ENCODE measurements at regions not wholly inside any gene's neighbourhood (a gene's known extent, or its start where the extent isn't known, plus 50 kb on each side); places are given as distances from the start of the nearest gene placed in this dataset.

DNA sequence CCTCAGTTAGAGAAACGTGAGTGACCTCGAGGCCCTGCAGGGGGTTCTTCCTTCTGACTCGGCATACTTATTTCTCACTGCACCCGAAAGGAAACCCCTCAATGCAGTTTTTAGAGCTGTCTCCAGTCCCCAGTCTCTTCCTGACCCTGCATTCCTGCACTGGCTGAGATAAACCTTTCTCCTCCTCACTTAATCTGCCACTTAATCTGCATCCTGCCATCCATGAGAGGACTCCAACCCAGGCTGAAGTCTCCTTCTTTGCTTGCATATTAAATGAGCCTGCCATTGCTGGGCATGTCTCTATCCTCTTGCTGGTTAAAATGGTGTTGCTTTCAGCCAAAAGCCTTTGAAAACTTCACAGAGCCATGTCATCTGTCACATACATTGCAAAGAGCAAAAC, 125.6 kb upstream of the GATA6 start:
- no peak overlapping the region for H3K9ac ChIP-seq
- H3K79me2 ChIP-seq = no peaks in the 10 kb centered on the region
- no peak overlapping the region for H3K27ac ChIP-seq
- no peak overlapping the region for H3K4me2 ChIP-seq (ENCODE audit: low read length)
- TF ChIP-seq, protein P1, sequence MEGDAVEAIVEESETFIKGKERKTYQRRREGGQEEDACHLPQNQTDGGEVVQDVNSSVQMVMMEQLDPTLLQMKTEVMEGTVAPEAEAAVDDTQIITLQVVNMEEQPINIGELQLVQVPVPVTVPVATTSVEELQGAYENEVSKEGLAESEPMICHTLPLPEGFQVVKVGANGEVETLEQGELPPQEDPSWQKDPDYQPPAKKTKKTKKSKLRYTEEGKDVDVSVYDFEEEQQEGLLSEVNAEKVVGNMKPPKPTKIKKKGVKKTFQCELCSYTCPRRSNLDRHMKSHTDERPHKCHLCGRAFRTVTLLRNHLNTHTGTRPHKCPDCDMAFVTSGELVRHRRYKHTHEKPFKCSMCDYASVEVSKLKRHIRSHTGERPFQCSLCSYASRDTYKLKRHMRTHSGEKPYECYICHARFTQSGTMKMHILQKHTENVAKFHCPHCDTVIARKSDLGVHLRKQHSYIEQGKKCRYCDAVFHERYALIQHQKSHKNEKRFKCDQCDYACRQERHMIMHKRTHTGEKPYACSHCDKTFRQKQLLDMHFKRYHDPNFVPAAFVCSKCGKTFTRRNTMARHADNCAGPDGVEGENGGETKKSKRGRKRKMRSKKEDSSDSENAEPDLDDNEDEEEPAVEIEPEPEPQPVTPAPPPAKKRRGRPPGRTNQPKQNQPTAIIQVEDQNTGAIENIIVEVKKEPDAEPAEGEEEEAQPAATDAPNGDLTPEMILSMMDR (IDR thresholded peaks at IDR 0.05) = no peak
- H3K4me1 ChIP-seq = no peaks in the 10 kb centered on the region
- H3K9me3 ChIP-seq (ENCODE audit: control insufficient read depth, low read length) = no peaks in the 10 kb centered on the region
- H3K4me3 ChIP-seq (ENCODE audit: low read depth, low read length) = no peak overlapping the region
- no peaks in the 10 kb centered on the region for H3K36me3 ChIP-seq (ENCODE audit: control insufficient read depth, insufficient read depth, low read length)
- H3K27me3 ChIP-seq (ENCODE audit: control insufficient read depth, insufficient read depth, low read length) = no peaks in the 10 kb centered on the region
- no peak overlapping the region for H2AFZ ChIP-seq

DNA sequence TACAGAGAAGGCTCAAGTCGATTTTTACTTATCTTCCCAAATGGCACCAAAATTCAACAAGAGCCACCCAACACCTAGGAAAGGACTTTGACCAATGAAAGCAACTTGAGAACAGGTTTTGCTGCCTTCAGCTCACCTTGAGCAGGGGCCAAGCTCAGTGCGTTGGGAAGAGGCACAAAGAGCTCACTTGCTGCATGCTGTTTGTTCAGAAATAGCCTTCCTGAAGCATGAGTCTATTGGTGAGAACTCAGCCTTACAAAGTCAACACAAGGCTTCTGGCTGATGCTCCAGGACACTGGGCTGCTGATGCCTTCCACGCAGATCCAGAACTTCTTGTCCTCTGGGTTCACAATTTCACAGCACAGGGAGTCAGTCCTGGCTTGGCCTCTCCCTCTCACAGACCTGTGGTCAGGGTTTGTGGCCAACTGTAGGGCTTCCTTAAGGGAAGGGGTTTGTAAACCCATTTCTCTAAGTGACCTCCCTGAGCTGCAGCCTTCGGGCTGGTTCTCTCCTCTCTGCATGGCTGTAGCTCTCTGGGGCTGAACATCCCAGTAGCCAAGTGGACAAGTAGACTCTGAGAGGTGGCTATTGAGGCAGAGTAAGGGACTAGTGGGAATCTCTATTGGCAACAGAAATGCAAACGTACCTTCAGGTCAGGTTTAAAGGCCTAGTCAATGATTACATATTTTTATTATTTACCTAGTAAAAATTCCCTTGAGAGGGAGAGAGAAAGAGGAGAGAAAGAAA, 124.7 kb upstream of the GATA6 start:
- H3K4me3 ChIP-seq (ENCODE audit: low read depth, low read length) = no peak overlapping the region
- no peaks in the 10 kb centered on the region for H3K36me3 ChIP-seq (ENCODE audit: control insufficient read depth, insufficient read depth, low read length)
- no peaks in the 10 kb centered on the region for H3K27me3 ChIP-seq (ENCODE audit: control insufficient read depth, insufficient read depth, low read length)
- H3K27ac ChIP-seq = no peak overlapping the region
- H3K79me2 ChIP-seq = no peaks in the 10 kb centered on the region
- TF ChIP-seq, protein P1 (IDR thresholded peaks at IDR 0.05) = no peak
- H3K4me1 ChIP-seq = no peaks in the 10 kb centered on the region
- no peaks in the 10 kb centered on the region for H3K9me3 ChIP-seq (ENCODE audit: control insufficient read depth, low read length)
- no peak overlapping the region for H3K4me2 ChIP-seq (ENCODE audit: low read length)
- H3K9ac ChIP-seq = no peak overlapping the region
- H2AFZ ChIP-seq = no peak overlapping the region

DNA sequence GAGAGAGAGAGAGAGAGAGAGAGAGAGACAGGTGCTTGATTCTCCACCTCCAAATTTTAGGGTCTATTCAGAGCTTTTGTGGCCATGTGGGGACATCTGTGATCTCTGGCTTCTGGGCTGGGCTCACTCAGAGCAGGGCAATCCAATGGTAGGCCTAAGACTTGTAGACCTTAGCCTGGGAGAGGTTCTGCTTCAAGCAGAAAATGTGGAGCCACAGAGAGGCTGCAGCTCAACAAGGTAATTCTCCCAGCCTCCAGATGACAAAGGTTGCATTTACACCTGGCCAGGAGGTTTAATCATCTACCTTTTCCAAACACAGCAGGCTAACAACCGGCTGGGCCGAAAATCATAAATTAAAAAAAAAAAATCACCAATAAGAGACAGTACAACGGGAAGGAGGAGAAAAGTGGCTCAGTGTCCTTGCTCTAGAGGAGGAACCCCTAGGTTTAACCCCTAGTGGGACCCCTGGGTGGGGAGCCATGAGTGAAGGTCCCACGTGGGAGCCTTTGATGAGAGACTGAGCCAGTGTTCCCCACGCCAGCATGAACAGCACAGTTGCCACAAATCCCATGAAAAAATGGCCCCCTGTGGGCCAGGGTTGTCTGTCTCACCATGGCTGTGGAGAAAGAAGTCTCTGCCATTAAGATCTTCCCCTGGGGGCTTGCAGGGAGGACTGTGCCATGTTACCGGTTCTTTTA, 124.0 kb upstream of the GATA6 start:
- Histone ChIP-seq H3K27me3 (ENCODE audit: control insufficient read depth, insufficient read depth, low read length) (no peaks in the 10 kb centered on the region), H2AFZ (no peak overlapping the region), H3K4me3 (ENCODE audit: low read depth, low read length) (no peak overlapping the region), H3K4me1 (no peaks in the 10 kb centered on the region), H3K4me2 (ENCODE audit: low read length) (no peak overlapping the region), H3K9me3 (ENCODE audit: control insufficient read depth, low read length) (no peaks in the 10 kb centered on the region), H3K27ac (no peak overlapping the region), H3K9ac (no peak overlapping the region), H3K36me3 (ENCODE audit: control insufficient read depth, insufficient read depth, low read length) (no peaks in the 10 kb centered on the region), H3K79me2 (no peaks in the 10 kb centered on the region)
- TF ChIP-seq, protein P1 (IDR thresholded peaks at IDR 0.05) = no peak

DNA sequence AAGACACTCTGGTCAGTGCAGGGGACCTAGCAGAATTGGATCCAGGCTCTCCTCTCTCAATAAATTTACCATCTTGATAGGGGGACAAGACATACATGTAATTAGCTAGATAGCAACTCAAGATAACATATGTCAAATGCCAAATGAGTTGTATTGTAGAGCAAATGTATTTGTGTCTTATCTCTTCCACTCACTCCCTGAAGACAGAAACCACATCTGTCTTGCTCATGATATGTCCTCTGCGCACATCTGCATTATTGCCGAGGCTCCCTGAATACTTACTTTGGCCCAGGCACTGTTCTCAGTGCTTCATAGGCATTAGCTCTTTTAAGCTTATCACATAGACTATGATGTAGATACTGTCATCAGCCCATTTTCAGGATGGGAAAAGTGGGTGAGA, 122.9 kb upstream of the GATA6 start:
- Histone ChIP-seq H3K9me3 (ENCODE audit: control insufficient read depth, low read length) (no peaks in the 10 kb centered on the region), H3K79me2 (no peaks in the 10 kb centered on the region), H3K36me3 (ENCODE audit: control insufficient read depth, insufficient read depth, low read length) (no peaks in the 10 kb centered on the region), H3K9ac (no peak overlapping the region), H3K4me1 (no peaks in the 10 kb centered on the region), H3K4me2 (ENCODE audit: low read length) (no peak overlapping the region), H2AFZ (no peak overlapping the region), H3K27me3 (ENCODE audit: control insufficient read depth, insufficient read depth, low read length) (no peaks in the 10 kb centered on the region), H3K4me3 (ENCODE audit: low read depth, low read length) (no peak overlapping the region), H3K27ac (no peak overlapping the region)
- TF ChIP-seq, protein P1 (IDR thresholded peaks at IDR 0.05) = no peak

Data from parathyroid adenoma (tissue), 2 donors.